H1 (cell line): ENCODE measurements at regions not wholly inside any gene's neighbourhood (a gene's known extent, or its start where the extent isn't known, plus 50 kb on each side); places are given as distances from the start of the nearest gene placed in this dataset.

Experiments used
- CTCF ChIA-PET: fragments of 300-600 bp; sonication (Branson Sonifier 250); formaldehyde crosslinking; loops from one replicate; lab custom pipeline; 2021; ENCODE audit not compliant: partially characterized antibody; lab: Charles Lee
- POLR2A ChIA-PET: fragments of 300-600 bp; sonication (Branson Sonifier 250); formaldehyde crosslinking; loops from one replicate; lab custom pipeline; 2021; ENCODE audit warnings: inconsistent platforms; ENCODE audit not compliant: partially characterized antibody; lab: Charles Lee
- DNase-seq, 2 experiments: peaks; one replicate each; pipeline versions ENCODE4 v3.0.0 to v3.0.0-alpha.2; 2010 to 2022; ENCODE audit warnings: low spot score in 2 of 2, low read depth in 1 of 2, mixed read lengths in 1 of 2
- FAIRE-seq: peaks from 2 replicates; lab custom pipeline; 2011; peaks lifted over from hg19 to GRCh38; lab: Jason Lieb, UNC
- H2AFZ ChIP-seq: 2 replicates; pipeline ENCODE4 v1.8.1; 2012; ENCODE audit warnings: low read length, inconsistent platforms
- H2AK5ac ChIP-seq: 2 replicates; pipeline ENCODE4 v1.6.1; 2013; ENCODE audit warnings: low read depth, low read length
- H2BK120ac ChIP-seq: replicated peaks from 2 replicates; pipeline ENCODE3; 2013; ENCODE audit warnings: low read depth, low read length, inconsistent platforms
- H2BK12ac ChIP-seq: 2 replicates; pipeline ENCODE4 v1.6.1; 2013; ENCODE audit warnings: low read depth, low read length
- H2BK15ac ChIP-seq: 2 replicates; pipeline ENCODE4 v1.6.1; 2013; ENCODE audit warnings: low read length
- H2BK20ac ChIP-seq: 2 replicates; pipeline ENCODE4 v1.6.1; 2013; ENCODE audit warnings: low read length
- H2BK5ac ChIP-seq: 2 replicates; pipeline ENCODE4 v1.6.1; 2013; ENCODE audit warnings: low read depth, low read length
- H3K14ac ChIP-seq: 2 replicates; pipeline ENCODE4 v1.6.1; 2013; ENCODE audit warnings: inconsistent platforms; ENCODE audit not compliant: insufficient read length
- H3K18ac ChIP-seq: 2 replicates; pipeline ENCODE4 v1.6.1; 2013; ENCODE audit warnings: low read length; ENCODE audit errors: extremely low read depth
- H3K23ac ChIP-seq: 2 replicates; pipeline ENCODE4 v1.6.1; 2013; ENCODE audit warnings: inconsistent platforms; ENCODE audit not compliant: insufficient read length
- H3K23me2 ChIP-seq: 2 replicates; pipeline ENCODE4 v1.6.1; 2013; ENCODE audit warnings: low read depth, low read length
- H3K27ac ChIP-seq: 2 replicates; pipeline ENCODE4 v1.6.1; 2011; ENCODE audit warnings: low read depth, low read length, inconsistent platforms
- H3K27me3 ChIP-seq, 4 experiments: replicated peaks in 1 of 4; 1 replicate in 1 of 4; 2 replicates in 3 of 4; pipeline versions ENCODE4 v1.6.1 to v1.8.1; 2011 to 2013; ENCODE audit warnings: low read length in 3 of 4, mild to moderate bottlenecking in 3 of 4, inconsistent platforms in 2 of 4, mixed read lengths in 2 of 4, moderate library complexity in 1 of 4; ENCODE audit not compliant: control insufficient read depth in 3 of 4, insufficient read depth in 3 of 4; ENCODE audit errors: extremely low read depth in 1 of 4
- H3K36me3 ChIP-seq, 4 experiments: 2 replicates each; pipeline versions ENCODE4 v1.6.1 to v1.8.1; 2011 to 2013; ENCODE audit warnings: mild to moderate bottlenecking in 4 of 4, low read length in 3 of 4, moderate library complexity in 2 of 4, control low read depth in 1 of 4, inconsistent platforms in 1 of 4; ENCODE audit not compliant: insufficient read depth in 4 of 4, control insufficient read depth in 2 of 4
- H3K4ac ChIP-seq: replicated peaks from 2 replicates; pipeline ENCODE3; 2013; ENCODE audit warnings: low read length, low read depth, mixed read lengths, inconsistent platforms; ENCODE audit not compliant: insufficient read length
- H3K4me1 ChIP-seq, 4 experiments: replicated peaks in 1 of 4; 1 replicate in 1 of 4; 2 replicates in 3 of 4; pipeline versions ENCODE4 v1.6.1 to v1.8.1; 2011 to 2013; ENCODE audit warnings: low read length in 3 of 4, inconsistent platforms in 2 of 4, mixed read lengths in 1 of 4; ENCODE audit not compliant: insufficient read depth in 4 of 4, control insufficient read depth in 3 of 4
- H3K4me2 ChIP-seq, 2 experiments: 2 replicates each; pipeline versions ENCODE4 v1.6.1 to v1.8.1; 2011 to 2013; ENCODE audit warnings: low read depth in 2 of 2, low read length in 2 of 2, control low read depth in 1 of 2, inconsistent platforms in 1 of 2, mild to moderate bottlenecking in 1 of 2; ENCODE audit not compliant: insufficient read depth in 1 of 2
- H3K4me3 ChIP-seq, 4 experiments: fragments of 200-600, 300-600 bp in 1 of 4; sonication (generic), shearing (Covaris generic), sonication (Bioruptor Twin) in 1 of 4; 2 replicates each; pipeline versions ENCODE4 v1.5.1 to v1.8.1; 2011 to 2016; ENCODE audit warnings: low read length in 4 of 4, low read depth in 3 of 4, control low read depth in 2 of 4, inconsistent platforms in 2 of 4, mild to moderate bottlenecking in 2 of 4, mixed read lengths in 1 of 4, moderate library complexity in 1 of 4; ENCODE audit not compliant: insufficient read depth in 2 of 4; ENCODE audit errors: extremely low read depth in 1 of 4
- H3K56ac ChIP-seq: replicated peaks from 2 replicates; pipeline ENCODE3; 2013; ENCODE audit warnings: low read depth, mild to moderate bottlenecking, mixed read lengths, low read length, inconsistent platforms; ENCODE audit not compliant: insufficient read length
- H3K79me1 ChIP-seq: 2 replicates; pipeline ENCODE4 v1.6.1; 2013; ENCODE audit warnings: low read depth, low read length, control low read depth
- H3K79me2 ChIP-seq, 2 experiments: 2 replicates each; pipeline versions ENCODE4 v1.6.1 to v1.8.1; 2012 to 2013; ENCODE audit warnings: low read length in 2 of 2, mild to moderate bottlenecking in 2 of 2, inconsistent platforms in 1 of 2; ENCODE audit not compliant: insufficient read depth in 2 of 2, control insufficient read depth in 1 of 2
- H3K9ac ChIP-seq, 4 experiments: replicated peaks in 1 of 4; 1 replicate in 1 of 4; 2 replicates in 3 of 4; pipeline versions ENCODE4 v1.6.1 to v1.8.1; 2011 to 2013; ENCODE audit warnings: low read depth in 3 of 4, low read length in 3 of 4, control low read depth in 2 of 4, mild to moderate bottlenecking in 2 of 4, moderate library complexity in 2 of 4, inconsistent platforms in 1 of 4; ENCODE audit errors: extremely low read depth in 1 of 4
- H3K9me3 ChIP-seq, 2 experiments: 2 replicates each; pipeline versions ENCODE4 v1.6.1 to v1.8.1; 2012 to 2013; ENCODE audit warnings: mild to moderate bottlenecking in 2 of 2, moderate library complexity in 2 of 2, control low read depth in 1 of 2, inconsistent platforms in 1 of 2, low read depth in 1 of 2, low read length in 1 of 2, mixed read lengths in 1 of 2; ENCODE audit not compliant: insufficient read depth in 2 of 2
- H4K20me1 ChIP-seq, 2 experiments: replicated peaks in 1 of 2; 2 replicates each; pipeline versions ENCODE3 to v1.8.1; 2011 to 2013; ENCODE audit warnings: inconsistent platforms in 2 of 2, low read length in 2 of 2, mild to moderate bottlenecking in 1 of 2; ENCODE audit not compliant: insufficient read depth in 2 of 2, control insufficient read depth in 1 of 2
- H4K5ac ChIP-seq: 2 replicates; pipeline ENCODE4 v1.6.1; 2013; ENCODE audit warnings: low read length, low read depth, mixed read lengths, inconsistent platforms; ENCODE audit not compliant: insufficient read length
- H4K8ac ChIP-seq: 2 replicates; pipeline ENCODE4 v1.8.0; 2013; ENCODE audit warnings: mild to moderate bottlenecking, moderate library complexity, low read length, inconsistent platforms; ENCODE audit not compliant: insufficient read depth; ENCODE audit errors: extremely low read depth
- H4K91ac ChIP-seq: replicated peaks from 2 replicates; pipeline ENCODE3; 2013; ENCODE audit warnings: low read length, mixed read lengths, inconsistent platforms; ENCODE audit not compliant: insufficient read length
- SRF ChIP-seq: IDR thresholded peaks from 2 replicates; pipeline ENCODE4 v1.6.1; 2011; ENCODE audit warnings: mild to moderate bottlenecking, low read depth, low read length, moderate library complexity
- WGBS, 2 experiments: shearing (Covaris generic) in 1 of 2; methylation state at CpG; one replicate each; pipeline versions ENCODE4 v1.1.6 to v1.1.7; 2013 to 2015; ENCODE audit warnings: low lambda C conversion rate in 2 of 2, mixed read lengths in 2 of 2, inconsistent platforms in 1 of 2, low coverage in 1 of 2, missing lambda C conversion rate in 1 of 2; ENCODE audit not compliant: insufficient replicate concordance in 2 of 2, insufficient coverage in 1 of 2, insufficient read length in 1 of 2; ENCODE audit errors: extremely low coverage in 1 of 2, missing lambda C conversion rate in 1 of 2; 5-methylcytosine and 5-hydroxymethylcytosine counted together

- Histone ChIP-seq H4K20me1 (no peaks in the 10 kb centered on the region), H4K8ac (no peak overlapping the region), H3K4me2 (no peak overlapping the region), H3K4me1 (no peaks in the 10 kb centered on the region; a peak in 1 of 7 replicates), H3K27me3 (peaks cover 0 to 9% (median 2%) of the 10 kb centered on the region in 4 experiments; a peak in 5 of 7 replicates), H3K36me3 (no peaks in the 10 kb centered on the region), H3K4ac (no peak overlapping the region), H3K27ac (no peak overlapping the region), H3K9ac (no peak overlapping the region), H3K23ac (no peak overlapping the region), H2BK5ac (no peak overlapping the region), H3K23me2 (peaks cover 9% of the 10 kb centered on the region; the same call in 1 of the 2 replicates), H2BK15ac (no peak overlapping the region), H3K18ac (no peak overlapping the region), H2BK12ac (no peak overlapping the region), H2AFZ (no peak overlapping the region), H3K14ac (no peak overlapping the region), H3K79me2 (no peaks in the 10 kb centered on the region), H4K91ac (no peak overlapping the region), H2AK5ac (0 out of 2 replicates have a peak overlapping the region, but pooled peaks have one; percentile 82), H3K56ac (no peak overlapping the region), H3K79me1 (no peaks in the 10 kb centered on the region), H2BK20ac (no peak overlapping the region), H3K4me3 (no peak overlapping the region), H3K9me3 (peaks cover 3 to 8% of the 10 kb centered on the region in 2 experiments; a peak in 3 of 4 replicates), H4K5ac (no peak overlapping the region), H2BK120ac (no peak overlapping the region)
- CTCF ChIA-PET = interaction anchor here (1.2 to 1.5 kb wide), 2 partner anchors 128 to 1287 kb away, joined by 3 to 5 read pairs; no protein-coding TSS in a partner anchor
- 65% methylated on average over 3 of the region's 3 CpGs; no CpG with 5 or more reads in 1 of the 2 experiments for WGBS, 2 experiments
- POLR2A ChIA-PET = no interaction called here
- no peak for TF ChIP-seq SRF
- FAIRE-seq (no peak), DNase-seq (no peak)
These were observed 893.5 kb downstream of the TBC1D22A start for GRCh38 chr22:47655930-47656329.
